Bone marrow (tissue), 2 donors: ENCODE measurements at regions not wholly inside any gene's neighbourhood (a gene's known extent, or its start where the extent isn't known, plus 50 kb on each side); places are given as distances from the start of the nearest gene placed in this dataset.

Source experiments
- DNase-seq, 2 donors: peaks; one replicate each; lab custom pipeline; 2025; lab: John Stamatoyannopoulos, UW

DNA sequence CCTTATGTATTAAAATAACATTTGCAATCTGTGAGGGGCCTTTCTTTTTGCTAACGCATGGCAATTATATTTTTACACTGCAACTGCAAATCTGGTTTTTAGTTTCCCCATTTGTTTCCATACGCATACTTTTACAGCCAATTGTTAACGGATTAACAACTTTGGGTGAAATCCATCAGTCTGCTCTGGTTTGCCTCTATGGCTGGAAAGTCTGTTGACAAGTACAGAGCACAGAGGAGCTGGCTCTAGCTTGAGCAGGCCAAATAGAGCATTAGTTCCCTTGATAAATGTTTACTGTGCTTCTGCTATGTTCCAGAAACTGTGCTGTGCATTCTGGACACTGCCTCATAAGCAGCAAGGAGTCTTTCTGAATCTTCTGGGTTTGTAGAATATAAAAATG lies 400.4 kb upstream of the KIF2A start:
- DNase-seq: no peak

GRCh38 chr5:61906820-61907219 lies 399.2 kb upstream of the KIF2A start:
- no peak for DNase-seq

- DNase-seq: no peak
Observed at GRCh38 chr5:61907995-61908394, 398.0 kb upstream of the KIF2A start.

GRCh38 chr5:61910771-61911170 lies 395.2 kb upstream of the KIF2A start:
- DNase-seq: no peak

DNA sequence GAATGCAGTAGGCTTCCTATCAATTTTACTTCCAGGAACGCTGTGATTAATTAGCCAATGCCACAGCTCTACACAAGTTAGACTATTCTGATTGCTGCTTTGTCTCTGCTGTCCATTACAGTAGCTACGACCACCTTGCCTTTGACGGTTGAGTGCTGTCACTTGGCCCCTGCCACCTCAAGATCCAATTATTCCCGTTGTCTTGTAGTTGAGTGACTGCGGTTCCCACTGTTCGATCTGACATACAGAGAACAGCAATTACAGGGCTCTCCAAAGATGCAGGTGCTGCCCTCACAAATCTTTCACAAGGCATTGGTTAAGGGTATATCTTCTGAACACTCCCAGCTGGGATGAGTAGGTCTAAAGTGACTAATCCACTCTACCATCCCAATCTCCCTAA lies 393.4 kb upstream of the KIF2A start:
- no peak for DNase-seq

DNA sequence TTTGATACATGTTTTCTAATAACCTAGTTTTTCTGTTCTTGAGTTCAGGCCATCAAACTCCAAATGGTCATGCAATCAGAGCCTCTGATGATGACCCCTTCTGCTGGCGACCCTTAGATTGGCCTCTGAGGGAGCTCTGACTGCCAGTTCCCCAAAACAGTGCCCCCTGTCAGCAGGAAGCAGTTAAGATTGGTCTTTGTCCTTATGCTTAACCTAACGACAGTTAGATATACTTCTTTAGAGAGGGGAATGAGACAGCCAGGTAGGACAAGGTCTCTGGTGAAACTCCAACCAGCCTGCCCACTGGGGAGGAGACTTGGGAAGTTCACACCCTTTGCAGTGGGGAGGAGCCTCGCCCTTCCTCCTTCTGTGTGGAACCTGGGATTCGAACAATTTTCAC lies 390.4 kb upstream of the KIF2A start:
- no peak for DNase-seq

DNA sequence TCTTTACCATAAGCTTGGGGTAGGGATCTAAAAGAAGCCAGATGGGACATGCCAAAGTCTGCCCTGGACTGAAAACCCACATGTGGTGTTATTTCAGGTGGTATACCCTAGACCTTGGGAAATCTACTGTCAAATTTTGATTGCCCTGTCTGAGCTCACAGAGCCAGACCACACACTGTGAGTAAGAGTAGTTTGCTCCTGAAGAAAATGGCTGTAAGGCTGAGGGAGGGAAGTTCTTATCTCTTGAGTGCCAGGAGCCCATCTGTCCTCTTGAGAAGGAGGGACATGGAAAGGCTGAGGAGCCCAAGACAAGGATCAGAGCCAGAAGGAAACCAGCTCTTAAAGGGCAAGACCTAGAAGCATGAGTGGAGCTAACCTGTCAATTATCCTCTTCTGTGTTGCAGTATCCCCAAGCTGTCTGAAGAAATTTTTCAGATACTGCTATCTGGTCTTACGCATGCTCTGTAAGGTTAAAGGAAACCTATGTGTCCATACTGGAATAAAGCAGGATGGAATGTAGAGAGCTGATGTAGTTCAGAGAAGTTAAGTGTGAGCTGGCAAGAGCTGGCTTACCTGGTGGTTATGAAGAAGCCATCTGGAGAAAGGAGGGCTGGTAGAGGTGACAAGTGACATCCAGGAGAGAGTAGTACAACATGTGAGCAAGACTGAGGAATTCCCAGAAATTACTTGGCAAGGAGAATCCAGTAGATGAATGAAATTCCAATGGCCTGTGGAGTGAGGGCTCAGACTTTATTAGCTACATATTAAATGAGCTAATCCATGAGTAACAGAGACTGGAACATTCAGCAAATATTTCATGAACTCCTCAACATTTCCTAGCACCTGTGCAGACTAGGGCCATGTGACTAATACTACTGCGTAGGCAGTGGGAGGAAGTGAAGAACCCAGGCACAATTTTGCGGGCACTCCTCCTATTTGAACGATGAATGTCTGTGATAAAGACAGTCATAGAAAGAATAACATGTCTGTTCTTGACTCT lies 389.1 kb upstream of the KIF2A start:
- no peak for DNase-seq

GRCh38 chr5:61918611-61919010 lies 387.4 kb upstream of the KIF2A start:
- DNase-seq: no peak

DNA sequence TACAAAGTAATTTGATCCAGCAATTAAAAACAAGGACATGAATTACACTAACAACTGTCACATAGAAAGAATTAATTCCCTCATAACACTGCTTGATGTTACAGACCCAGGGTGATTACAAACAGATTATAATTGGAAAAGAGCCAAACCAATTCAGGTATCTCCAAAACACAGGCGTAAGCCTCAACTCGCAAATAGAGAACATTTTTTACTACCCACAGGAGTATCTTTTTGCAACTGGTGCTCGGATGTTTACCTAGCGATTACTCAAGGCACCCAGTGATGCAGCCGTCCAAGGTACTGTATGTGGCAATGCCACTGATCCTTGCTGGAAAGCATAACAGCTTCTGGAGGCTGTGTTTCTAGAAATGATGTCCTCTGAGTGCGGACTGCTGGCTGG lies 386.1 kb upstream of the KIF2A start:
- DNase-seq: no peak

GRCh38 chr5:61924251-61924650 lies 381.8 kb upstream of the KIF2A start:
- DNase-seq: no peak

DNA sequence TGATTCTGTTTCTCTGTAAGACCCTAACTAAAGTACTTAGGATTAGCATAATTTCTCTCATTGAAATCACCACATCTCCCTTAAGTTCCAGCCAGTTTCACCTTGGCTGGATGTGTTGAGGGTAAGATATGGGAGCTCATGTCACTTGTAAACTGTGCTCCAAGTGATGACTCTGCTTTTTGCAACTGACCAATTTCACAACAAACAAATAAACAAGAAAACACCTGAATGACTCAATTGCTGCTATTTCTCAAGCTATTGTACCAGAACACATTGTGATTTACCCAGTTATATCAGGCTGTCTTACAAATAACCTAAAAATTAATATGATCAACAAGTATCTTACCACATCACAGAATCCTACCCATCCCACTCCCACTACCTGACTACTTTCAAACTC lies 379.1 kb upstream of the KIF2A start:
- no peak for DNase-seq

GRCh38 chr5:61931236-61931635 lies 374.8 kb upstream of the KIF2A start:
- DNase-seq: no peak

DNA sequence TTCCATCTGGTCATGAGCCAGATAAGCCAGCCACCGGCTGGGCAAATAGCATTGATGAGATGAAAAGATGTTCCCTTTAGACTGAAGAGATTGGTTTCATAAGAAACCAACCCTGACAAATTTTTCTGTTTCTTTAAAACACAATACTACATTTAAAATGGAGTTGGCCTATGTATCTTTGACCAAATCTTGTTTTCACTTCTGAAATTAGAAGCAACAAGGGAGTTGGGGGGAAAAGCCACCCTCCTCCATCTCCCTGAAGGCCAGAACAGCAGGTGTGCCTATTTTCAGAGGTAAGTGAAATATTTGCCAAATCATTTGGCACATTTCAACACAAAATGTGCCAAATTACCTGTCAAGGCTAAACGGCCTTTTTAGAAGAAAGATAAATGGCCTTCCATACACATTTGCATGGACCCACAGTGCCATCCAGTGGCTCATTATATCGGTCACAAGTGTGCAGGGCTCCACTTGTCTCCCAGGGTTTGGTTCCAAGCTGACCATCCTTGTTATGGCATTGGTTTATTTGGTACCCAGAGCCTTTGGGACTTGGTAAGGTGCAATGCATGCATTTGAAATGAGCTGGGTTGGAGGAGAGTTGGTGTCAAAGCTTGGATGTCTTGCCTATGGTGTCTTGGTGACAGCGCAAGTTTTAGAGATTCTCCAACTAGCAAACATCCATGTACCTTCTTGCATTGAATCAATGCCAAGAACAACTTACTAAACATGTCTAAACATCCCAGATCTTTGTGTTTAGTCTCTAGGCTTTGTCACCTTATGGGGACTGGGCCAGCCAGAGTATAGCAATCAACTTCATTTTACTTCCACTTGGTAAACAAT lies 372.0 kb upstream of the KIF2A start:
- DNase-seq: no peak

GRCh38 chr5:61941637-61942036 lies 364.4 kb upstream of the KIF2A start:
- DNase-seq: no peak

DNA sequence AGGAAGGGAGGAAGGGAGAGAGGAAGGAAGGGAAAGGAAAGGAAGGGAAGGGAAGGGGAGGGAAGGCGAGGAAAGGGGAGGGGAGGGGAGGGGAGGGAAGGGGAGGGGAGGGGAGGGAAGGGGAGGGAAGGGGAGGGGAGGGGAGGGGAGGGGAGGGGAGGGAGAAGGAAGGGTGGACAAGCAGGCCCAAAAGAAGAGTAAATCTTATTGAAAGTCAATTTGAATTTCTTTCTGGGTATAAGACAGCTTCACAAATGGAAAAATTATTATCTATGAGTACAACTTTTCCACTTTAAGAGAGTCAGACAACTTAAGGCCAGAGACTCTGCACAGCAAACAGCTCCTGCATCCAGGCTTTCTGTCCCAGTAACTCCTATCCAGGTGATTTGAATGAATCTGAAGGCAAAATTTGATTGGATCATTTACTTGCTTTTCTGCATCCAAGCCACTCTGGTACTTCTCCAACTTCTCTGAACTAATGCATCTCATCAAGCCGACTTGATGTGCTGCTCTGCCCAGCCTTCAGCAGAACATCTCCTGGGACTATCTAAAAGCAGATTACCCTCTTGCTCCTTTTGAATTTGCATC lies 363.4 kb upstream of the KIF2A start:
- no peak for DNase-seq

- DNase-seq: no peak
Observed at GRCh38 chr5:61943713-61944112, 362.3 kb upstream of the KIF2A start.

DNA sequence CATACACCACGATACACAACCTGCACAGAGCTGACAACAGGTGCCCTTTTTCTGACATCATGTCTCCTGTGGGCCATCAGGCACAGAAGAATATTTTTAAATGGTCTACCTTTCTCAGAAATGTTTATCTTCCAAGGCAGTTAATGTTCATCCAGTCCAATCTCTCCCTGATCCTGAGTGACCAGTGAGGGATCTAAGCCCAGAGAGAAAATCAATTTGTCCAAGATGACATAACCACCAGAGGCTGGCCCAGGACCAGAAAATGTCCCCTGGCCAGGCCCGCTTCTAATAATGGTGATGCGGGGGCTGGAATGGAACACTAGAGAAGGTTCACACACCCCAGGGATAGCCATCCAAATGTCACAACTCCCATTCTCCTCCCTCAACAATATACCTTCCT lies 357.9 kb upstream of the KIF2A start:
- DNase-seq: no peak

GRCh38 chr5:61949054-61949678 lies 356.8 kb upstream of the KIF2A start:
- no peak for DNase-seq

DNA sequence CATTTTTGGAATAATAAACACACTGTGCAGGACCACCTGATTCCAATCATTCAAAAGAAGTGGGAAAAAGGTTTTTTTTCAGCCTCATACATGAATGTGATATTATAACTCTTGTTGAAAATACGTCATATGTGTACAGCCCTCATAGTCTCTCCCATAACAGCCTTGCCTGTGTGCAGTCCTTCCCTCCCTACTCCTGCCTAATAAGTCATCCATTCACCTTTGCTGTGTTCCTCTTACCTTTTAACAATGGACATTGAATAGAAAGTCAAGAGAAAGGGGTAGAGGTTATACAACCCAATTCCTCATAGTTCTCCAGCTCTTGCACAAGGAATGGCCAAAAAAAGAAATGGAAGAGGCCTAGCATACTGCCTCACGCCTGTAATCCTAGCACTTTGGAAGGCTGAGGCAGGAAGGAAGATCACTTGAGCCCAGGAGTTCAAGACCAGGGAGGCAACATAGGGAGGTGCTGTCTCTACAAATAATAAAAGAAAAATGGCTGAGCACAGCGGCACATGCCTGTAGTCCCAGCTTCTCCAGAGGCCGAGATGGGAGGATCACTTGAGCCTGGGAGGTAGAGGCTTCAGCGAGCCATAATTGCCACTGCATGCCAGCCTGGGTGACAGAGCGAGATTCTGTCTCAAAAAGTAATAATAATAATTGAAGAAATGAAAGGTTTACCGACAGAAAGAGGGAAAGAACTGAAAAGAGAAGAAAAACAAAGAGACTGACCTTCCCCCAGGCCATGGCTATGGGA lies 356.1 kb upstream of the KIF2A start:
- no peak for DNase-seq

GRCh38 chr5:61951295-61951694 lies 354.7 kb upstream of the KIF2A start:
- no peak for DNase-seq

GRCh38 chr5:61953913-61954312 lies 352.1 kb upstream of the KIF2A start:
- DNase-seq: no peak
